ENCODE measurements at regions not wholly inside any gene's neighbourhood (a gene's known extent, or its start where the extent isn't known, plus 50 kb on each side); places are given as distances from the start of the nearest gene placed in this dataset.

DNA sequence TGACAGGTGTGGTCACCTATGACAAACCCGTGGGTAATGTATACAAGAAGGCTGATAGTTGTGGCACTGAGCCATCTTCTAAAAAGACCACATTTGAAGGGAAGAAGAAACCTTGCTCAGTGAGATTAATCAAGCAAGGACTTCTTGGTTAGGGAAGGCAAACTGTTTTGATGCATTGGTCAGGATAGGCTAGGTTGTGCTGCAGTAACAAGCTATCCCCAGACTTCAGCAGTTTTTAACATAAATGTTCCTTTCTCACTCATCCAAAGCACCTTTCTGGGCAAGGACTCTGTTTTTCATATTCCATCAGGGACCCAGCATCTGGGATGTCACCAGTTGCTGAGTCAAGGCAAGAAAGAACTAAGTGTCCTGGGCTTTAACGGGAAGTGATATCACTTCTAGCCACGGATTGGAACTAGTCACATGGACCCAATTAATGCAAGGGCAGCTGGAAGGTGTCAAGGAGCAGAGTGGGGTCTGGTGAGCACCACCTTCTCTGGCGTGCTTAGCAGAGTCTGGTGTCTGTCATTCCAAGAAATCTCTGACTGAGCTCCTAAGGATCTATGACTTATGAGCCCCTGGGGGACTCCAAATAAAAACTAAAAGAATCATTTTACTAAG lies 52.0 kb upstream of the CCL2 start:
- intact Hi-C loops (cut with micrococcal nuclease): no loop called here
- Histone ChIP-seq H3K4me2 (ENCODE audit: insufficient read depth, low read length) (no peak overlapping the region), H3K79me2 (ENCODE audit: control insufficient read depth, insufficient read depth, low read length) (no peaks in the 10 kb centered on the region), H3K4me1 (ENCODE audit: control insufficient read depth, extremely low read depth, insufficient read depth, low read length) (peaks cover 3% of the 10 kb centered on the region), H3K36me3 (ENCODE audit: control insufficient read depth in 2 of 2, extremely low read depth in 1 of 2, insufficient read depth in 2 of 2, low read length in 2 of 2) (no peaks in the 10 kb centered on the region), H3K27me3 (ENCODE audit: control insufficient read depth in 2 of 2, insufficient read depth in 2 of 2, low read length in 2 of 2) (peaks cover 7 to 12% of the 10 kb centered on the region in 2 experiments), H2AFZ (ENCODE audit: low read depth, low read length) (no peak overlapping the region), H3K27ac (ENCODE audit: insufficient read depth, low read depth, low read length) (no peak overlapping the region), H3K9me3 (replicated peaks; ENCODE audit: control insufficient read depth, insufficient read depth, low read length) (no peaks in the 10 kb centered on the region), H3K9ac (replicated peaks; ENCODE audit: extremely low read depth, insufficient read depth, low read length) (no peak overlapping the region), H3K9me1 (replicated peaks; ENCODE audit: control insufficient read depth, extremely low read depth, insufficient read depth, low read length) (no peaks in the 10 kb centered on the region), H4K20me1 (replicated peaks; ENCODE audit: control insufficient read depth, extremely low read depth, insufficient read depth, low read length) (no peaks in the 10 kb centered on the region), H3K4me3 (replicated peaks in 1 of 3; ENCODE audit: insufficient read depth in 1 of 3, low read depth in 1 of 3, low read length in 3 of 3) (no peak overlapping the region)
- DNase-seq (ENCODE audit: low read depth, low spot score) (no peak), FAIRE-seq (no peak)
- ChIA-PET CTCF (interaction anchor here (1.0 to 8.8 kb wide), 6 partner anchors 32 to 155 kb away, joined by 3 to 561 read pairs (median 20); partner anchors contain the start of genes CCL1 and CCL13), POLR2A (no interaction called here)
- no peak for TF ChIP-seq MYC (IDR thresholded peaks at IDR 0.05; ENCODE audit: low read depth, low read length)
- no peak for TF ChIP-seq POLR2A (IDR thresholded peaks at IDR 0.05; ENCODE audit: low read depth, low read length)
- TF ChIP-seq, protein P1, sequence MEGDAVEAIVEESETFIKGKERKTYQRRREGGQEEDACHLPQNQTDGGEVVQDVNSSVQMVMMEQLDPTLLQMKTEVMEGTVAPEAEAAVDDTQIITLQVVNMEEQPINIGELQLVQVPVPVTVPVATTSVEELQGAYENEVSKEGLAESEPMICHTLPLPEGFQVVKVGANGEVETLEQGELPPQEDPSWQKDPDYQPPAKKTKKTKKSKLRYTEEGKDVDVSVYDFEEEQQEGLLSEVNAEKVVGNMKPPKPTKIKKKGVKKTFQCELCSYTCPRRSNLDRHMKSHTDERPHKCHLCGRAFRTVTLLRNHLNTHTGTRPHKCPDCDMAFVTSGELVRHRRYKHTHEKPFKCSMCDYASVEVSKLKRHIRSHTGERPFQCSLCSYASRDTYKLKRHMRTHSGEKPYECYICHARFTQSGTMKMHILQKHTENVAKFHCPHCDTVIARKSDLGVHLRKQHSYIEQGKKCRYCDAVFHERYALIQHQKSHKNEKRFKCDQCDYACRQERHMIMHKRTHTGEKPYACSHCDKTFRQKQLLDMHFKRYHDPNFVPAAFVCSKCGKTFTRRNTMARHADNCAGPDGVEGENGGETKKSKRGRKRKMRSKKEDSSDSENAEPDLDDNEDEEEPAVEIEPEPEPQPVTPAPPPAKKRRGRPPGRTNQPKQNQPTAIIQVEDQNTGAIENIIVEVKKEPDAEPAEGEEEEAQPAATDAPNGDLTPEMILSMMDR (IDR thresholded peaks at IDR 0.05; ENCODE audit: extremely low read depth in 1 of 2, insufficient read depth in 1 of 2, low read depth in 1 of 2, low read length in 2 of 2): no peak
- no peak for TF ChIP-seq JUN (IDR thresholded peaks at IDR 0.05; ENCODE audit: borderline replicate concordance, insufficient read depth, insufficient read length, low read depth)
- TF ChIP-seq GATA2 (IDR thresholded peaks at IDR 0.05; ENCODE audit: insufficient read depth, insufficient read length, low read depth, low read length): no peak
- TF ChIP-seq EZH2 (IDR thresholded peaks at IDR 0.05; ENCODE audit: borderline replicate concordance, low read depth, low read length, severe bottlenecking): no peak
- no peak for TF ChIP-seq POLR2AphosphoS5 (IDR thresholded peaks at IDR 0.05; ENCODE audit: insufficient read depth, low read depth, low read length)
- TF ChIP-seq FOS (IDR thresholded peaks at IDR 0.05; ENCODE audit: borderline replicate concordance, insufficient read depth, low read length): no peak
- TF ChIP-seq, protein P2, sequence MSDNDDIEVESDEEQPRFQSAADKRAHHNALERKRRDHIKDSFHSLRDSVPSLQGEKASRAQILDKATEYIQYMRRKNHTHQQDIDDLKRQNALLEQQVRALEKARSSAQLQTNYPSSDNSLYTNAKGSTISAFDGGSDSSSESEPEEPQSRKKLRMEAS (IDR thresholded peaks at IDR 0.05; ENCODE audit: insufficient read depth, insufficient read length): no peak
- no TSS peak for BruUV-seq (replicated peaks)
- dilution Hi-C loops (cut with MboI; ENCODE audit: extremely low pct_ligation_motif_present, low sequenced_read_pairs): loop anchor here (25.0 kb wide), 1 partner anchor 109 kb away; the partner anchor contains the start of gene CCL8

All from endothelial cell of umbilical vein (primary cell).